CD4-positive, alpha-beta T cell treated with Interleukin-1 beta for 1 hour (primary cell): ENCODE measurements at regions not wholly inside any gene's neighbourhood (a gene's known extent, or its start where the extent isn't known, plus 50 kb on each side); places are given as distances from the start of the nearest gene placed in this dataset.
"Not testable (repeated sequence)": the region's sequence is repeated elsewhere in the genome, so short reads cannot be mapped to it uniquely, and the experiment has no call there.

ENCODE experiments used
- DNase-seq, 2 donors: peaks; one replicate each; pipeline ENCODE4 v3.0.0-alpha.2; 2020 to 2022

DNA sequence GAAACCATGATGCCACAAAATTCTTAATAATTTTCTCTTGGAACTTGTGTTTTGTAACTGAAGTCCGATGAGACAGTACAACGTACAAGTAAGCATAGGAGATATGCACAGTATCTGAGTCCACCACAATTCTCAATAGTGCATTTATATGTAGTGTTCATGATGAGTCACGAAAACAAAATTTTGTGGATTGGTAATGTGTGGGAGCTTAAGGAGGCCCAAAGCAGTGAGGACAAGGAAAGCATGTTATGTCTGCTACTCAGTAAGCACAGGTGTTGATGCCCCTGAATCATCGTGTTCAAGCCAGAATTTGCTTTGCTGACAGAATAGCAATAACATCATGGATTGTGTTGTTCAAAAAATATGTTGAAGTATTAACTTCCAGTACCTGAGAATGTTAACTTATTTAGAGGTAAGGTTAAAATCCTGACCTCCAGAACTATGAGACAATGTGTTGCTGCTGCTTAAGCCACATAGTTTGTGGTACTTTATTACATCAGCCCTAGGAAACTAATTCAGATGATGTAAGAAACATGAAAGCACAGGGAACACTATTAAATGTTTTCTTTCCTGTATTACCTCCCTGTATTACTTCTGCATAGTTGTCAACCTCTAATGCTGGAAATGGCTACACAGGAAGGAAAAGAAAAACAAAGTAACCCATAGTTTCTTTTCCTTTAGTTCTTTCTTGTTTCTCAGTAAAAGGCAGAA, 201.3 kb downstream of the SLITRK6 start:
- DNase-seq: no peak

DNA sequence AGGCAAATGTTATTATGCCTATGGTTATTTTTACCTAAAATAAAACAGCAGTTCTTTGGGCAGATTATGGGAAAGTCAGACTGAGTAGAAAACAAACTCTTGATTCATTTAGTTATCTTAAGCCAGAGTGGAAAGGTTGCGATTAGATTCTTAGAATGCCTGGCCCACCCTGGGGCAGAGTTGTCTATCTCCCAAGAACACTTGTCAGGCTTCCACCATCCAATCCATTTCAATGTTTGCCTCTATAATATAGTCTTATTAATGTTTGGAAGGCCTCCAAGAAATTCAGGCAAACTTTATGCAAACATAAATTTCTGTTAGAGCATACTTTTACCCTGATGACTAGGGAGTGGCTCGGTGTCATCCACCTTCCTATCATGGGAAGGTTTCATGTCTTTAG, 207.0 kb downstream of the SLITRK6 start:
- DNase-seq: no peak

DNA sequence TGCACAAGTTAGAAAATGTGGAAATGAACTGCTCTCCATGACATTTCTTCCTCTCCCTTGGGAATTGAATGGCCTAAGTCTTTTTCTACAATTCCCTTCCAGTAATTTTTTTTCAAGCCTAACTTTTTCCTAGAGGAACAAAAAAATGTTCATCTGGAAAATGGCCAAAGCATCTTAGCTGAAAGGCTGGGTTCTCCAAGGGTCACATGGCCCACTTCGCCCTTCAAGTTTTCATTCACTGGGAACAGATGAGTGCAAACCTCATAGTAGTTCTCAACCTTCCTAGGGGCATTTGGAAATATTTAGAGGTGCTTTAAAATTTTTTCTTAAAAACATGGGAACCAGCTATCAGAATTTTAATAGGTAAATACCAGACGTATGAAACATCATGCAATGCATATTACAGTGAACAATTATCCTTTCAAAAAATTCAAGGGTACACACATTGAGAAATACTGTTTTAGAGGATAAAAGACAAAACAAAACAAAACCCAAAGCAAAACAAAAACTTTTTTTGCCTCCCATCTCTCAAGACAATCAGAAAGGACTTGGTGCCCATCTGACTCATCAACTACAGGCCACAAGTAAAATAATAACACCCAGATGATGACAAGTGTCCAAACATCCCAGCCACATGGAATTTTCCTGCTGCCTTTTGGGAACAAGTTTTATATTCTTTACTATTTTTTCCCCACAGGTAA, 208.8 kb downstream of the SLITRK6 start:
- no peak for DNase-seq

DNA sequence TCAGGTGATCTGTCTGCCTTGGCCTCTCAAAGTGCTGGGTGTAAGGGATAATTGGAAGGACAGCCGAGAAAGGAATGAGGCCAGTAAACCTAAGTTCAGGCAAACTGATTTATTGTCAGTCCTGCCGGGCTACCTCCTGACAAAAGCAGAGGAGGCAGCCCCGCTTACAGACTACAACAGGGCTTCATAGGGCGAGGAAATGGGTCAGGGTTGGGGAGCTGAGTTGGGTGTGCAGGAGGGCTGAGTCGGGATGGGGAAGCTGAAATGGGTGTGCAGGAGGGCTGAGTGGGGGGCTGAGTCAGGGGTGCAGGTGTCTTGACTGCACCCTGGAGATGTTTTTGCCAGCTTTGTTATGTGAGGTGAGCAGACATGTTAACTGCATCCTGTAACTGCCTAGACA, 210.2 kb downstream of the SLITRK6 start:
- no peak for DNase-seq

DNA sequence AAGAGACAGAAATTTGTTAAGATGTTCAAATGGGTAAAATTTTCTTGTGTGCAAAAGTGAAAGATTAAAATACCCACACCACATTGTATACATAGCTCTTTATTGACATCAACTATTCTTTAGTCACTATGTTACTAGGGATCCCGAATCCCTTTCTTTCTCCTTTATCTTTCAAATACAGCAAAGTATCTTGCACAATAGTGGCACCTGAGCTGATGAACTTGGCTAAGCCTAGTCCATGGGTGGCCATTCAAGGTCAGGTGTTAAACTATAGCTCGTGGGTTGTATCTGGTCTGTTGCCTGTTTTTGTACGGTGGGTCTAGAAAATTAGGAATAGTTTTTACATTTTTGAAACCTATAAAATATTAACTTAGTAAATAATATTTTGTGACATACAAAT, 210.9 kb downstream of the SLITRK6 start:
- no peak for DNase-seq

DNA sequence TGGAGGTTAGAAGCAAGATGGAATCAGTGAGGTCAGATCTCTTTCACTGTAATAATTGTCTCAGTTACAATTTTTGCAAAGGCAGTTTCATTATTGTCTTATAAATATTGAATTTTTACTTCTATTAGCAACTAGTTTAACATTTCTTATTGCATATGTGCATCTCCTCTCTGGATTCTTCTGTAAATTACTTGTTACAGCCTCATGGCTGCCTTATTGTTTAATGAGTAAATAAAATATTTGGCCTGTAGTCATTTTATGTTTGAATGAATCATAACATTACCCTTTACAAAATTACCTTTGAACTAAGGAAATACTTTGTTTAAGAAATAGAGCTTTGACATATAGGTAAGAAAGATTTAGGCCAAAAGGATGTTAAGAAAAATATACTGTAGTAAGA, 212.4 kb downstream of the SLITRK6 start:
- no peak for DNase-seq

DNA sequence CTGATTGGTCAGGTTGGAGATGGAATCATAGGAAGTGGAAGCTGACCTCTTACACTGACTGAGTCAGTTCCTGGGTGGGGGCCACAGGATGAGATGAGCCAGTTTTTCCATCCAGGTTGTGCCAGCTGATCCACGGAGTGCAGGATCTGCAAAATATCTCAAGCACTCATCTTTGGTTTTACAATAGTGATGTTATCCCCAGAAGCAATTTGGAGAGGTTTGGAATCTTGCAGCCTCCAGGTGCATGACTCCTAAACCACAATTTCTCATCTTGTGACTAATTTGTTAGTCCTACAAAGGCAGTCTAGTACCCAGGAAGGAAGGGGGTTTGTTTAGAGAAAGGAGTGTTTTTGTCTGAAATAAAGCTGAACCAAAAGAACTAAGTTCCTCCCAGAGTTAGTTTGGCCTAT, 212.8 kb downstream of the SLITRK6 start:
- DNase-seq: no peak

DNA sequence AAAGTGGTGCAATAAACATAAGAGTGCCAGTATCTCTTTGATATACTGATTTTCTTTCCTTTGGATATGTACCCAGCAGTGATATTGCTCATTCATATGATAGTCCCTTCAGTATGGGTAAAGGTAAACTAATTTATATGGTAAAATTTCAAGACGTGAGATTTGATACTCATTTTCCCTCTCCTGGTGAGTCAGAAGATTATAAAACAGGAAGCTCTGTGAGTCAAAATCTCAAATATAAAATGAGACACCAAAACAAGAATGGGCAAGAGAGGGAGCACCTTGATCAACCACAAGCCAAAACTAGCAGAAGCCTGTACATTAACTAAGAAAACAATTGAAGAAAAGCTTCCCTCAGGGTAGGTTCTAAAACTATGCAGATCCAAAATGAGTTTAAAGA, 216.3 kb downstream of the SLITRK6 start:
- no peak for DNase-seq

DNA sequence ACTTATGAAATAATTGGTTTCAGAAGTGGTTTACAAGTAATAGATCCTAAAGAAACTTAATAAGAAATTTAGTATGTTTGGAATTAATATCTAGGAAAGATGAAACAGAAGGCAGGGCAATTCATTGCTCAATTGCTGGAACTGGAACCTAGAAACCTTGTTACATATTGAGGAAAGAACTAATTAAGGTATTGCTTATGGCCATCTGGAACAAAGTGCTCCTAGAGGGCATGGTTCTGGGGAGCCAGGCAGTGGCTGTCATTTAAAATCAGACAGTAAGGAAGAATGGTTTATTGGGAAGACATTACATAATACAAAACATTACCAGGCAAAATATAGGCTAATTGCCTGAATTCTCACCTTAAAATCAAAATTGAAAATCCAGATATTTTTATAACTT, 224.1 kb downstream of the SLITRK6 start:
- no peak for DNase-seq

DNA sequence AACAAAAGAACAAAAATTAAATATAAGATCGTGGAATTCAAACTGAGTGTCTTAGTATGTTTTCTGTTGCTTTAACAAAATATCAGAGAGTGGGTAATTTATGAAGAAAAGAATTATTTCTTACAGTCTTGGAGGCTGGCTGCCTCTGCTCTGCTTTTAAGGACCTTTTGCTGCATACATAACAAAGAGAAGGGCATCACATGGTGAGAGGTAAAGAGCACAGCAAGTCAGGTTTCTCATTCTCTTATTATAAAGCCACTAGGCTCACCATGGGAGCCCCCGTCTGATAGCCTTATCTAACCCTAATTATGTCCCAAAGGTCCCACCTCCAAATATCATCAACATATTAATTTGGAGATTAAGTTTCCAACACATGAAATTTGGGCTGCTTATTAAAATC, 231.3 kb downstream of the SLITRK6 start:
- DNase-seq: no peak

DNA sequence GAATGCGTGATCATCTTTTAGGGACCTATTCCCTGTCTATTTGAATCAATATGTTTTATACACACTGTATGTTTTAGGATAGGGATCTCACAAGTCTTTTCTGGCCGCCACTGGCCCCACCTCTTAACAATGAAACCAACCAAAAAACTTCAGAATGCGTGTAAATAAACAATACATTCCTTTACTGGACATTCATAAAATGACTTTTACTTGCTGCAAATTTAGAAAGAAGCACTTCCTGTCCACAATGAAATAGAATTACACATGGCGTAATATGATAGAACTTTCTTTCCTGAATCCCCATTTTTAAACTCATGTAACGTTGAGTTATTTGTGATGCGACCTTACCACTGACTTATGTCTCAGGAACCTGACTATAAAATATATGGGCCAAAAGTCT, 233.6 kb downstream of the SLITRK6 start:
- DNase-seq: no peak

DNA sequence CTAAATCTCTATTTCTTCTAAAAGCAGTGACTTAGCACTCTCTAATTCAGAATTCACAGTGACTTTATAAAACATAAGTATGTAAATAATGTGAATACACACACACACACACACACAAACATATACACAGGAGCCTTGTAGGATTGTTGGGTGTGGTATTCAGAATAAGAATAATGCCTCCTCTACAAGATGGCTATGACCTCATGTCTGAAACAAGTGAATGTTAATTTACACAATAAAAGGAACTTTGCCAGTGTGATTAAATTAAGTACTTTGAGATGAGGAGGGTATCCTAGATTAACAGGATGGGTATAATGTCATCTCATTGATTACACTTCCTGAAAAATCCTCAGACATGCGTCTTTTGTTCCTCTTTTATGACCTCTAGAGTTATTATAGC, 234.6 kb downstream of the SLITRK6 start:
- DNase-seq: no peak

DNA sequence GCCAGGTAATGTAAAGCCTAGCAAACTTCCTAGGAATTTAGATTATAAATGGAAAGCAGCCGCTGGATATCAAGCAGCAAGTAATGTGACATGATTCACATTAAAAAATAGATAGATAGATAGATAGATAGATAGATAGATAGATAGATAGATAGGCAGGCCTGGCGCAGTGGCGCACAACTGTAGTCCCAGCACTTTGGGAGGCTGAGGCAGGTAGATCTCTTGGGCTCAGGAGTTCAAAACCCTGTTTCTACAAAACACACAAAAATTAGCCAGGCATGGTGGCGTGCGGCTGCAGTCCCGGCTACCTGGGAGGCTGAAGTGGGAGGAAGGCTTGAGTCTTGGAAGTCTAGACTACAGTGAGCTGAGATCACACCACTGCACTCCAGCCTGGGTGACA, 236.9 kb downstream of the SLITRK6 start:
- DNase-seq: no peak

DNA sequence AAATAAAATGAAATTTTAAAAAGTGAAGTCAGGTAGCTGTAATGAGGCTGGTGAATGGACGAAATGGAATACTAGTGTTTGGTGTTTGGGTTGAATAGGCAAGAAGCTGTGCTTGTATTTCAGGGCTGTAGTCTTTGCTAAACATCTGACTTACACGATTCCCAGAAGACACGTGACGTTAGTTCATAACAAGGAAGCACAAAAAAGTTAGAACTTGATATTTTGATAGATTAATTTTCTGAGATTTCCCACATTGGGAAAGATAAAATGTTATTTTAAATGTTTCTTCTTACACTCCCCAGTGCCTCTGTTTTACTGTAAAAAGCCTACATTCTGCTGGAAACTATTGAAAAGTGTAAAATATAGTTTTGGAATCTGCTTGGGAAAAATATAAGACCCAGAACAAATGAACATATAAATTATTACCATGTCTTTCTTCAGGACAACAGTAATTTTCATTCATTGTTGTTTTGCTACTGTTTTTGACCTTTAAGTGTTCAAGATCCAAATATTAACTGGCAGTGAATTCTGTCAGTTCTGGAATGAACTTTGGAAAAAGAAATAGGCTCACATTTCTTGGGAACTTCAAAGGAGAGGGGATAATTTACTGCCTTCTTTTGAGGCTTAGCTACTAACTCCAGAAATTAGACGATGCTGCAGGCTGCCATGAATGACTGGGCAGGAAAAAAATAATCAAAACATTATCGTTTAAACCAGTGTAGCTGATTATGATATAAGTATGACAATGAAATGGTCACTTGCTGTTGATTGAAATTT, 241.3 kb downstream of the SLITRK6 start:
- no peak for DNase-seq

DNA sequence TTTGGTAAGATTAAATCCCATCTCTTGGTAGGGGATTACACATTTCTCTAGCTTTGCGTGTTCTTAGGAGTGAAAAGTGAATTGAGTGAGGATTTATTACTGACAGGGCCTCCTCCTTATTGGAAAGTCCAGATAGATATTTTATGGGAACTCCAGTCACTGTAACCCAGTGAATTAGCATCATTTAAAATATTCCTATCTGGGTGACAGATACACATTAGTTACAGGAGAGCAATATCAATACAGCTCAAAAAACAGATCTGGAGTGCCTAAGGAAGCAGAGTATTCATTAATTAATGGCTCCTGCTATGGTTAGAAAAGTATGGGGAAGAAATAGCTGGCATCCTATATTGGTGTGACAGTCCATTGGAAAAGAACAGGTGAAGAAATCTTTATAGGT, 248.2 kb downstream of the SLITRK6 start:
- no peak for DNase-seq

DNA sequence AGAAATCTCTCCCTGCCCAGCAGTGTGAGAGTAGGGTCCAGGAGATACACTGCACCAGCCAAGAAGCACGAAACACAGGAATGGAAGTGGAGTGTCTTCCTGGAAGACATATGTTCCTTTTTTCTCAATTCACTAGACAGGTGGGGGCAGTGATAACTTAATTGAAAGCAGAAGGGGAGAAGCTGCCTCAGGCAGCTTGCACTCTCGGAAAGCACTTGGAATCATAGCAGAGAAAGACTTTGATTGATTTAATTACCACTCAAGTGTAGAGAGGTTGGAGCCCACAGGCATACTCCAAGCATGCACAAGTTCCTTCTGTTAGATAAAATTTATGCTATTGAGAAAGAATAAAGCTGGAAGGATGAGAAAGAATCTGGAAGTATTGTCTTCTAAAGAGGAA, 249.4 kb downstream of the SLITRK6 start:
- no peak for DNase-seq

DNA sequence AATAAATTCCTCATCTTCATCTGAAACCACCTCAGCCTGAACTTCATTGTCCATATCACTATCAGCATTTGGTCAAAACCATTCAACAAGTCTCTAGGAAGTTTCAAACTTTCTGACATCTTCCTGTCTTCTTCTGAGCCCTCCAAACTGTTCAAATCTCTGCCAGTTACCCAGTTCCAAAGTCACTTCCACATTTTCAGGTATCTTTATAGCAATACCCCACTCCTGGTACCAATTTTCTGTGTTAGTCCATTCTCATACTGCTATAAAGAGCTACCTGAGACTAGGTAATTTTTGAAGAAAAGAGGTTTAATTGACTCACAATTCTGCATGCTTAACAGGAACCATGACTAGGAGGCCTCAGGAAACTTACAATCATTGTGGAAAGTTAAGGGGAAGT, 250.4 kb downstream of the SLITRK6 start:
- not testable (repeated sequence) for DNase-seq

DNA sequence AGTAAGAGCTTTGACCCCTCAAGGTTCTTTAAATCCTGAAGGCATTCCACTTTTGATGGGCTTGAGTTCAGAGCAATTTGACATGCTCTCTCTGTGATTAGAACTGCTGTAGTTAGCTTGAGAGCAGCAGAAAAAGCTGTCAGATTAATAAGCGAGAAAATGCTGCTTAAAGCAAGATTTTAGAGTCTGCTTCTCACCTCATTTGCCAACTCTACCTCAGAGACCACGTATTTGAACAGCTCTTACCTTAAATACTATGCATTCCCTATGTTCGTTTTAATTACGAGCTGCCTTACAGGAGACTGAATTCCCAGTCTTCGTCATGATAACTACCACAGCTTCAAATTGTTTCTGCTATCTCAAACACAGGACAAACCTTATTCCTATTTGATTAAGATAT, 253.4 kb downstream of the SLITRK6 start:
- DNase-seq: no peak

DNA sequence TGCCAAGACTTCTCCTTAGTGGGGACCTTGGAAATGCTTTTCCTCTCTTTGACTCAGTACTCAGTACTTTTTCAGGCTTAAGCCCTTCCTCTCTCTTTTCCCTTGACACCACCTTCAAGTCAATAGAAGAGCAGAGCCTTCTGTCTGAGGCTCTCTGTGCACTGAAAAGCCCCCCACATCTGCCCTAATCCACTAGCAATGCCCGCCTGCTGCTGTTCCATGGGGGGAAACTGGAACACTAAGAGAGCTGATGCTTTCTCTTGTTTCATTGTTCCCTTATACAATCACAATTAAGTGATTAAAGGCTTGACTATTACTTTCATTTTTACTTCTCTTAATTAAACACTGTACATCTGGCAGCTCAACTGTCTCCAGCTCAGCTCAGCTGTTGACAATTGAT, 254.5 kb downstream of the SLITRK6 start:
- no peak for DNase-seq

DNA sequence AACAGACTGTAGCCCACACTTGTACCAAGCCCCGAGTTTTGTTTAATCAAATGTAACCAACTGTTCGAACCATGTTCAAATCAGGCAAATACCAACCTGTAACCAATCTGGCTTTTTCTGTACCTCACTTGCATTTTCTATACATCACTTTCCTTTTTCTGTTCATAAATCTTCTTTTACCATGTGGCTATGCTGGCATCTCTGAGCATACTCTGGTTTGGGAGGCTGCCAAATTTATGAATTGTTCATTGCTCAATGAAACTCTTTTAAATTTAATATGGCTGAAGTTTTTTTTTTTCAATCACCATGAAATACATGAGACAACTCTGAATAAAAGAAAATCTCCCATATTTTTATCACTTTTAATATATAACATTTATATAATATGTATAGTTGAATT, 256.1 kb downstream of the SLITRK6 start:
- DNase-seq: no peak

DNA sequence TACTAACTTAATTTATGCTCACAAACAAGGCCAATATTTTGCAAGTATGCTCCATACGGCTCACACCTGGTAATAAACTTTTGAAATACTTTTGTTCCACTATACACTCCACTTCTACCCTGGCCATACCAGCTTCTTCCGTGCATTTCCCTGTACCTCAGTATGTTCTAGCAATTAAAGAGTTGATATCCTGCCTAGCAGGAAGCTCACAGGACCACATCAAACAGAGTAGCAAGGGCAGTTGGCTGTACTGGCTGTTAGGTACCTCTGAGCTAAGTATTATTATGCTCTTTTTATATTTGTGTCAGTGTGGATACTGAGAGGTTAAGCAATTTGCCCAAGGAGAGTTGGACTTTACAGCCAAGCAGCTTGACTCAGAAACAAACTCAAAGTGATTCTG, 257.7 kb downstream of the SLITRK6 start:
- no peak for DNase-seq

DNA sequence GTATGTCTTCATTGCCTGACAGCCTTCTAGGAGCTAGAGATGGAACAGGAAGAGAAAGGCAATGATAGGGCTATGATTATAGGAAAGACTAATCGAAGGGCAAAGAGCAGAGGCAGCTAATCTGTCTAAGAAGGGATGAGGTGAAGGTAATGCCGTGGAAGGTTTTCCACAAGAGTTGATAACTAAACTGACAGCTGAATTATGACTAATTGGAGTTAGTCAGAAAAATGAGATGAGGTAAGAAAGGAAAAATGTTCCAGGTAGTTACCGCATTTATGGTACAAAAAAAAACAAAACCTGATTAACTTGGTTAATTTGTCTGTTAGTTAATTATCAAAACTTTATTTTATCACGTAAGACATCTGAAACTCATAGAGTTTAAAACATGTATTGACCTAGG, 260.3 kb downstream of the SLITRK6 start:
- DNase-seq: no peak

DNA sequence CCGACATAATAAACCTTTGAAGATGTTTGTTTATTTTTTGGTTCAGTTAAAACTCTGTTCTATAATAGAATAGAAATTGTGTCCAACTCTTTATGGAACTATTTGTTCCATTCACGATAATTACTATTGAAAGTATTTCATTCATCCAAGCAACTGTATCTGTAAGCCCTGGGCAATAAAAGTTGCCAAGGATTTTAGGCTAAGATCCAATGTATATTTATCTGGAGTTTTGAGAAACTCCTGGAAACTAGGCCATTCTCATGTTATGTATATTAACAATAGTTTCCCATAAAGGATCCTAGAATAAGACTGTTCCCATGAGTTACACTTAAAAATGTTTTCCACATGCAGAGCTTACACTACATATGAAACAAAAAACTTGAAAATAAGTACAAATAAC, 261.6 kb downstream of the SLITRK6 start:
- DNase-seq: no peak

DNA sequence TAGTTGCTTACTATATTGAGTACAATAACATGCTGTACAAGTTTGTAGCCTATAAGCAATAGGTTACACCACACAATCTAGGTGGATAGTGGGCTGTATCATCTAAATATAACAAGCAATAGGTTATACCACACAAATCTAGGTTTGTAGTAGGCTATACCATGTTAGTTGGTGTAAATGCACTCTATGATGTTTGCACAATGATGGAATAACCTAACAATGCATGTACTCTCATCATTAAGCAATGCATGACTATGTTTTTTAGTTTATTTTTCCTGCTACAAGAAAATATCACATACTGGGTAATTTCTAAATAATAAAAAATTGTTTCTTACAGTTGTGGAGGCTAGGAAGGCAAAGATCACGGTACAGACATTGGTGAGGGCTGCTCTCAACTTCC, 262.5 kb downstream of the SLITRK6 start:
- no peak for DNase-seq
